Fibroblast of gingiva (primary cell): ENCODE measurements at regions not wholly inside any gene's neighbourhood (a gene's known extent, or its start where the extent isn't known, plus 50 kb on each side); places are given as distances from the start of the nearest gene placed in this dataset.
"Not testable (repeated sequence)": the region's sequence is repeated elsewhere in the genome, so short reads cannot be mapped to it uniquely, and the experiment has no call there.

Experiments used
- DNase-seq: peaks from one replicate; pipeline ENCODE4 v3.0.0-alpha.2; 2011; ENCODE audit warnings: low read depth

- no peak for DNase-seq
Measured at GRCh38 chr2:144745424-144745823, 225.5 kb upstream of the ZEB2 start.

GRCh38 chr2:144738749-144739148, 218.8 kb upstream of the ZEB2 start:
- DNase-seq = no peak

- no peak for DNase-seq
Measured at GRCh38 chr2:144730711-144731110, 210.8 kb upstream of the ZEB2 start.

GRCh38 chr2:144724460-144724859, 204.5 kb upstream of the ZEB2 start:
- not testable (repeated sequence) for DNase-seq

- no peak for DNase-seq
Measured at GRCh38 chr2:144718376-144718775, 198.5 kb upstream of the ZEB2 start.

GRCh38 chr2:144715992-144716391, 196.1 kb upstream of the ZEB2 start:
- no peak for DNase-seq

GRCh38 chr2:144713410-144713809, 193.5 kb upstream of the ZEB2 start:
- no peak for DNase-seq

GRCh38 chr2:144712550-144712940, 192.6 kb upstream of the ZEB2 start:
- DNase-seq = peak; percentile 16

GRCh38 chr2:144711630-144712549, 192.0 kb upstream of the ZEB2 start:
- DNase-seq = no peak

GRCh38 chr2:144711084-144711483, 191.2 kb upstream of the ZEB2 start:
- DNase-seq = no peak

GRCh38 chr2:144708626-144709025, 188.7 kb upstream of the ZEB2 start:
- DNase-seq = no peak

- DNase-seq = no peak
Measured at GRCh38 chr2:144707736-144708326, 187.9 kb upstream of the ZEB2 start.

GRCh38 chr2:144706647-144707046, 186.7 kb upstream of the ZEB2 start:
- no peak for DNase-seq

GRCh38 chr2:144705328-144706245, 185.7 kb upstream of the ZEB2 start:
- peak; percentile 33 for DNase-seq

- DNase-seq = no peak
Measured at GRCh38 chr2:144704709-144705095, 184.8 kb upstream of the ZEB2 start.

GRCh38 chr2:144703852-144704708, 184.2 kb upstream of the ZEB2 start:
- DNase-seq = peak; percentile 64

- no peak for DNase-seq
Measured at GRCh38 chr2:144702051-144702450, 182.1 kb upstream of the ZEB2 start.

- no peak for DNase-seq
Measured at GRCh38 chr2:144701259-144701658, 181.3 kb upstream of the ZEB2 start.

- no peak for DNase-seq
Measured at GRCh38 chr2:144698156-144698555, 178.2 kb upstream of the ZEB2 start.

GRCh38 chr2:144695657-144696056, 175.7 kb upstream of the ZEB2 start:
- DNase-seq = no peak

- no peak for DNase-seq
Measured at GRCh38 chr2:144694456-144694855, 174.5 kb upstream of the ZEB2 start.

GRCh38 chr2:144693179-144693578, 173.3 kb upstream of the ZEB2 start:
- DNase-seq = no peak
